GM13977 (cell line): ENCODE measurements at regions not wholly inside any gene's neighbourhood (a gene's known extent, or its start where the extent isn't known, plus 50 kb on each side); places are given as distances from the start of the nearest gene placed in this dataset.

Source experiments
- DNase-seq: peaks from one replicate; pipeline ENCODE4 v3.0.0; 2012; ENCODE audit warnings: low spot score
- in situ Hi-C: fragments of 300-500 bp; cut with MboI; formaldehyde crosslinking; loops from one replicate; pipeline ENCODE4 v1.12.0; 2022; ENCODE audit warnings: low sequenced_read_pairs, low pct_unique_long_range_greater_than_20kb, mixed read lengths, inconsistent platforms; ENCODE audit not compliant: unreplicated experiment
- TF ChIP-seq, protein P1 (sequence below): IDR thresholded peaks from 2 replicates; pipeline ENCODE4 v1.5.1; 2012; ENCODE audit warnings: mild to moderate bottlenecking, control low read depth; ENCODE audit not compliant: insufficient read depth; ENCODE audit errors: extremely low read depth, missing control alignments

DNA sequence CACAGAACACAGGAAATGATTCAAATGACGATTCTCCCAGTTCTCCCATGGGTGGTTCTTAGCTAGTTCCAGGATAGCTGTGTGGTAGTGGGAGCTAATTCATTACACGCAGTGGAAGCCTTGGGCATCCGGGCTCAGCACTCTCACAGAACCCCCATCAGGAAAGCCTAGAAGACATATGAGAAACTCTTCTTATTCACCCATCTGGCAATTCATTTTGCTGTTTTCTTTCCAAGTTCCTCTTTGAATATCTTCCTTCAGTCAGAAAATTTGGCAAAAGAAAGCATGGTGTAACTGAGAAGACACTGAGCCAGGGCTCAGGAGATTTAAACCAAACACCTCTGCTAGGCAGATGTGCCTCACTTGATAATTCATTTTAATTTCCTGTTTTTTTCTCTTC is 85.2 kb upstream of the FN1 start:
- TF ChIP-seq, protein P1, sequence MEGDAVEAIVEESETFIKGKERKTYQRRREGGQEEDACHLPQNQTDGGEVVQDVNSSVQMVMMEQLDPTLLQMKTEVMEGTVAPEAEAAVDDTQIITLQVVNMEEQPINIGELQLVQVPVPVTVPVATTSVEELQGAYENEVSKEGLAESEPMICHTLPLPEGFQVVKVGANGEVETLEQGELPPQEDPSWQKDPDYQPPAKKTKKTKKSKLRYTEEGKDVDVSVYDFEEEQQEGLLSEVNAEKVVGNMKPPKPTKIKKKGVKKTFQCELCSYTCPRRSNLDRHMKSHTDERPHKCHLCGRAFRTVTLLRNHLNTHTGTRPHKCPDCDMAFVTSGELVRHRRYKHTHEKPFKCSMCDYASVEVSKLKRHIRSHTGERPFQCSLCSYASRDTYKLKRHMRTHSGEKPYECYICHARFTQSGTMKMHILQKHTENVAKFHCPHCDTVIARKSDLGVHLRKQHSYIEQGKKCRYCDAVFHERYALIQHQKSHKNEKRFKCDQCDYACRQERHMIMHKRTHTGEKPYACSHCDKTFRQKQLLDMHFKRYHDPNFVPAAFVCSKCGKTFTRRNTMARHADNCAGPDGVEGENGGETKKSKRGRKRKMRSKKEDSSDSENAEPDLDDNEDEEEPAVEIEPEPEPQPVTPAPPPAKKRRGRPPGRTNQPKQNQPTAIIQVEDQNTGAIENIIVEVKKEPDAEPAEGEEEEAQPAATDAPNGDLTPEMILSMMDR, result no peak
- in situ Hi-C loops, result no loop called here
- DNase-seq, result no peak

DNA sequence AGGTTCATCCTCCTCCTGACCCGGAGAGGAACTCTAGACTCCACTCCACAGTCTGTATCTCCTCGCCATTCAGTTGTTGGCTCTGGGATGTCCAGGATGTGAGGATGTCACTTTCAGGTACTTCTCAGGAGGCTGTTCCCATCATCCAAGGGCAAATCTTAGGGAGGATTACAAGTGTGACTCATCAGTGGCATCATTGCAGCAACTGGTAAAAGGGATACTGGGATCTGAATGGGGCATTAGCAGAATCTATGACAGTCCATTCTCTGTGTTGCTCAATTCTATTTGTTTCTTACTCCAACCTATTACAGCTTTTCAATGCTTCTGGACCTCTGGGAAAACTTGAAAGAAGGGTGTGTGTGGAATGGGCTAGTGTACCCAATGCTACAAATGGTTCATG is 81.5 kb upstream of the FN1 start:
- no peak for DNase-seq
- in situ Hi-C loops, result no loop called here

DNA sequence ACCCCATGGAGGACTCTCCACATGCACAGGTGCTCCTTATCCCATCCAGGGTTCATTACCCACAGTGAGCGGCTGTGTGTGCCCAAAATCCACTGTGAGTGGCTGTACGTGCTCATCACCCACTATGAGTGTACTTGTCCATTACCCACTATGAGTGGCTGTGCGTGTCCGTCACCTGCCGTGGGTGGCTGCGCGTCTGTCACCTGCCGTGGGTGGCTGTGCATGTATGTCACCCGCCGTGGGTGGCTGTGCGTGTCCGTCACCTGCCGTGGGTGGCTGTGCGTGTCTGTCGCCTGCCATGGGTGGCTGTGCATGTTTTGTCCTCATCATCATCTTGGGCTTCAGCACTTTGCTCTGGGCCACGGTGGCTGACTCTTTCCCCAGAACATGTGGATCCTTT is 78.6 kb upstream of the FN1 start:
- no peak for DNase-seq
- in situ Hi-C loops, result no loop called here
- TF ChIP-seq, protein P1, result no peak

More for the DNA sequence above, 81.5 kb upstream of the FN1 start:
- TF ChIP-seq, protein P1, result no peak

DNA sequence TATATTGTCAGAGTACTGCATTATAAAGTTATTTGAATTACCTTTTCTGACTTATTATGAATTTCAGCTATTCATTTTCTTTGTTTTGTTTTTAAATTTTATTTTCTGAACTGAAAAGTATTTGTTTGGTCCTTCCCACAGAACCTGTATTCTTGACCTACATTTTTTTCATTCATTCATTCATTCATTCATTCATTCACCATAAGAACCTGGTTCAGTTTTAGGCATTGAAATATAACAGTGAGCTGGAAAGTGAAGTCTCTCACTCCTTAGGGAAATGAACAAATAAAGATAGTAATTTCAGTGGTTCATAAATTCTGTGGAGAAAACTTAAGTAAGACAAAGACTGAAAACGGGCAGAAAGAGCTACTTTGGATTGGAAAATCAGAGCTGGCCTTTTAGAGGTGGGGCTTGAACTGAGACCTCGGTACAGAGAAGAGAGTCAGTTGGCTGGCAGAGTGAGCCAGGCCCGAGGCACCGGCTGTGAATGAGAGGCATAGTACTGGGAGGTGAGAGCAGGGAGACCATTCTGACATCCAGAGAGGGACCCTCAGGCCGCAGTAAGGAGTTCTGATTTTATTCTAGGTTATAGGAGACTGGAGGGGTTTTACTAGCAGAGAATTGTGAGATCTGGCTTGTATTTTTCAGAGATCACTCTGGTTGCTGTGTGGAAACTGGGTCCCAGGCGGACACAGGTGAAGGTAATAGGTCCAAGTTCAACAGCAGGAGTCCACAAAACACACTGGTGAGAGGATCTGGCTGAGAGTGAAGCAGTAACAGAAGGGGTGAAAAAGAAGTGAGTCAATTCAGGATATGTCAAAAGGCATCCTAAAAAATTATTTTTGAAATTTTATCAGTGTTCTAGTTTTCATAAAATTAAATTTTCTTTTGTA is 75.8 kb upstream of the FN1 start:
- TF ChIP-seq, protein P1, result no peak
- in situ Hi-C loops, result no loop called here
- no peak for DNase-seq

DNA sequence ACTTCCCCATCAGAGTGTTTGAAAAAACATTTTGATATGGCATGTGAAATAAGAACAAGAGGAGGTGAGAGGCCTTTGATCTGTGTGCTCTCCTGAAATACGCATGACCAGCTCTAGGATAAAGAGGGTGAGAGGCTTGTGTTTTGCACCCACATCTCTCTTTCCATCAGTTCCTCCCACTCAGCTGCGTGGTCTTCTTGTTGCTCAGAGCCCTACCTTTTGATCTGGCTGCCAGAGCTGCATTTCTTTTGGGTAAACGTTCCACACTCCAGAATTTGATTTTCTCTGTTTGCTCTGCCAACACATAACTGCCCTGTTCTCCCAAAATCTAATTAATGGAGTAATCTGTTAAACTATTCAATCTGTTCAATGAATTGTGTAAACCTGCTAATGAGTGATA is 72.0 kb upstream of the FN1 start:
- in situ Hi-C loops, result no loop called here
- TF ChIP-seq, protein P1, result no peak
- no peak for DNase-seq

DNA sequence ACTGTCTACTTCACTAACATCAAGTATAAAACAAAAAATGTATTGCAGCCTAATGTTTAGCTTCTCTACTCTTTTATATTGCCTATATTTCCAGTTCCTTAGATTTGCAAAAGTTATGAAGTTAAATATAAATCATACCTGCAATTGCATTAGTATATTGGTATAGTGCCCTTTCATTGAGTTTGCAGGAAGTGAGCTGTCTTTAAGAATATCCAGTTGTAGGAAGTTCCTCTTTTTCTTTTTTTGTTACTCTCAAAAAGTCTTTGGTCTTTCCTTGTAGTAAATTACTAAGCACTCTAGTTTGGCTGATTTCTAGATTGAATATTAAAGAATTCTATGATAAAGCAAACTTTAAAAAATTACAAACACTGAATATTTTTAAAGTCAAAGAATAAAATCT is 71.3 kb upstream of the FN1 start:
- TF ChIP-seq, protein P1, result no peak
- no peak for DNase-seq
- in situ Hi-C loops, result no loop called here
